ENCODE measurements at regions not wholly inside any gene's neighbourhood (a gene's known extent, or its start where the extent isn't known, plus 50 kb on each side); places are given as distances from the start of the nearest gene placed in this dataset.

GRCh38 chr2:120963997-120964705, 228.5 kb downstream of the GLI2 start:
- Histone ChIP-seq H3K4me3 (no peak overlapping the region), H3K36me3 (replicated peaks in 1 of 2) (no peaks in the 10 kb centered on the region), H3K27me3 (no peaks in the 10 kb centered on the region), H3K4me1 (replicated peaks in 1 of 2) (no peaks in the 10 kb centered on the region), H3K27ac (no peak overlapping the region), H3K9me3 (replicated peaks in 1 of 3) (no peaks in the 10 kb centered on the region)
- no peak for TF ChIP-seq CTCF (IDR thresholded peaks at IDR 0.05)
- no peak for TF ChIP-seq POLR2A (IDR thresholded peaks at IDR 0.05)
- no peak for DNase-seq
- intact Hi-C loops (cut with DNase I): no loop called here
- 81 to 88% (median 86%) methylated on average over 12 of the region's 12 CpGs for WGBS, 4 donors

- TF ChIP-seq POLR2A (IDR thresholded peaks at IDR 0.05) (no peak), CTCF (IDR thresholded peaks at IDR 0.05) (no peak)
- Histone ChIP-seq H3K27ac (no peak overlapping the region), H3K27me3 (no peaks in the 10 kb centered on the region), H3K4me1 (replicated peaks in 1 of 2) (no peaks in the 10 kb centered on the region), H3K4me3 (no peak overlapping the region), H3K9me3 (replicated peaks in 1 of 3) (no peaks in the 10 kb centered on the region), H3K36me3 (replicated peaks in 1 of 2) (no peaks in the 10 kb centered on the region)
- 60 to 68% (median 63%) methylated on average over 1 to 2 of the region's 2 CpGs for WGBS, 4 donors
- no peak for DNase-seq
- intact Hi-C loops (cut with DNase I): no loop called here
Observed at GRCh38 chr2:120964819-120965218, 229.2 kb downstream of the GLI2 start.

- 83 to 91% (median 88%) methylated on average over 1 to 12 of the region's 12 CpGs for WGBS, 4 donors
- no peaks in the 10 kb centered on the region for H3K27me3 ChIP-seq
- no peak for DNase-seq
- no peak overlapping the region for H3K27ac ChIP-seq
- H3K4me1 ChIP-seq (replicated peaks in 1 of 2): no peaks in the 10 kb centered on the region
- no peak overlapping the region for H3K4me3 ChIP-seq
- TF ChIP-seq CTCF (IDR thresholded peaks at IDR 0.05): no peak
- TF ChIP-seq POLR2A (IDR thresholded peaks at IDR 0.05): no peak
- intact Hi-C loops (cut with DNase I): no loop called here
- H3K9me3 ChIP-seq (replicated peaks in 1 of 3): no peaks in the 10 kb centered on the region
- no peaks in the 10 kb centered on the region for H3K36me3 ChIP-seq (replicated peaks in 1 of 2)
Observed at GRCh38 chr2:120966510-120967254, 231.0 kb downstream of the GLI2 start.

DNA sequence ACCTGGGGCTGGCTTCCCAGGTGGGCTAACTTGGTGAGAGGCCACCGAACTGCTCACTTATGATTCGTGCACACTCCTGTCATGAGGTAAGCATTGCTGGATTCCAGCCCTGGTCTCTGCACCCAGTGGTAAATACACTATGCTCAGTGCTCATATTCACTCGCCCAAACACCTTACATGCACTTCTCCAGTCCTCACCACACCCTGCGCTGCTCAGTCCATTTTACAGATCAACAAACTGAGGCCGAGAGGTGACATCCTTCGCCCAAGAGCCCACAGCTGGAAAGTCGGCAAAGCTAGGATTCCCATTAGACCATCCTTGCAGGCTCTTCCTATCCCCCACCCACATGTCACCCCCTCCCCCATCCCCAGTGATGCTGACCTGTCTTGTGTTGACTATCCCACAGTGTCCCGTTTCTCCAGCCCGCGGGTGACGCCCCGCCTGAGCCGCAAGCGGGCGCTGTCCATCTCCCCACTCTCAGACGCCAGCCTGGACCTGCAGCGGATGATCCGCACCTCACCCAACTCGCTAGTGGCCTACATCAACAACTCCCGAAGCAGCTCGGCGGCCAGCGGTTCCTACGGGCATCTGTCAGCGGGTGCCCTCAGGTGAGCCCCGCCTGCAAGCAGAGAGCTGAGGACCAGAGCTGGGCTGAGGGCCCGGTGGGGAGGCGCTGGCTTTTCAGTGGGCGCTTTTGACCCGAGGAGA, 232.8 kb downstream of the GLI2 start:
- 92 to 96% (median 93%) methylated on average over 24 to 30 of the region's 30 CpGs for WGBS, 4 donors
- no peaks in the 10 kb centered on the region for H3K9me3 ChIP-seq (replicated peaks in 1 of 3)
- no peak overlapping the region for H3K4me3 ChIP-seq
- no peak for DNase-seq
- no peaks in the 10 kb centered on the region for H3K27me3 ChIP-seq
- H3K36me3 ChIP-seq (replicated peaks in 1 of 2): no peaks in the 10 kb centered on the region
- no peak overlapping the region for H3K27ac ChIP-seq
- no peak for TF ChIP-seq POLR2A (IDR thresholded peaks at IDR 0.05)
- intact Hi-C loops (cut with DNase I): no loop called here
- H3K4me1 ChIP-seq (replicated peaks in 1 of 2): no peaks in the 10 kb centered on the region
